Dendritic cell treated with granulocyte-macrophage colony-stimulating factor and Interleukin-4, amounts not matched to agents 40 ng/mL and 50 ng/mL, for 4 days (primary cell): ENCODE measurements at regions not wholly inside any gene's neighbourhood (a gene's known extent, or its start where the extent isn't known, plus 50 kb on each side); places are given as distances from the start of the nearest gene placed in this dataset.

Source experiments
- H3K27ac Mint-ChIP-seq: one replicate; pipeline ENCODE4 v1.8.0; 2022; ENCODE audit warnings: mild to moderate bottlenecking, mixed read lengths
- H3K27me3 Mint-ChIP-seq: one replicate; pipeline ENCODE4 v1.8.0; 2022; ENCODE audit warnings: mild to moderate bottlenecking, mixed read lengths
- H3K36me3 Mint-ChIP-seq: one replicate; pipeline ENCODE4 v1.8.0; 2022; ENCODE audit warnings: low read depth, mixed read lengths
- H3K4me1 Mint-ChIP-seq: one replicate; pipeline ENCODE4 v1.8.0; 2022; ENCODE audit warnings: low read depth, mixed read lengths
- H3K4me3 Mint-ChIP-seq: one replicate; pipeline ENCODE4 v1.8.0; 2022; ENCODE audit warnings: mild to moderate bottlenecking, moderate library complexity, mixed read lengths
- H3K9me3 Mint-ChIP-seq: one replicate; pipeline ENCODE4 v1.8.0; 2022; ENCODE audit warnings: mixed read lengths
- intact Hi-C: fragments of 100-400 bp; cut with micrococcal nuclease; formaldehyde crosslinking; loops from one replicate; pipeline ENCODE4 v1.15.0; 2022

GRCh38 chr13:106143392-106143791 is 392.1 kb downstream of the EFNB2 start:
- no peak overlapping the region for H3K27ac Mint-ChIP-seq
- no peak overlapping the region for H3K4me3 Mint-ChIP-seq
- no peaks in the 10 kb centered on the region for H3K36me3 Mint-ChIP-seq
- intact Hi-C loops = no loop called here
- peaks cover 17% of the 10 kb centered on the region for H3K9me3 Mint-ChIP-seq
- no peaks in the 10 kb centered on the region for H3K4me1 Mint-ChIP-seq
- no peaks in the 10 kb centered on the region for H3K27me3 Mint-ChIP-seq

- Mint-ChIP-seq H3K36me3 (no peaks in the 10 kb centered on the region), H3K4me1 (no peaks in the 10 kb centered on the region), H3K27ac (no peak overlapping the region), H3K27me3 (no peaks in the 10 kb centered on the region), H3K9me3 (peaks cover 1% of the 10 kb centered on the region), H3K4me3 (no peak overlapping the region)
- intact Hi-C loops = no loop called here
Measured at GRCh38 chr13:106140476-106140875, 395.0 kb downstream of the EFNB2 start.

GRCh38 chr13:106139942-106140341 is 395.5 kb downstream of the EFNB2 start:
- intact Hi-C loops = no loop called here
- no peak overlapping the region for H3K27ac Mint-ChIP-seq
- H3K4me3 Mint-ChIP-seq = no peak overlapping the region
- no peaks in the 10 kb centered on the region for H3K27me3 Mint-ChIP-seq
- no peaks in the 10 kb centered on the region for H3K4me1 Mint-ChIP-seq
- no peaks in the 10 kb centered on the region for H3K9me3 Mint-ChIP-seq
- no peaks in the 10 kb centered on the region for H3K36me3 Mint-ChIP-seq

- Mint-ChIP-seq H3K36me3 (no peaks in the 10 kb centered on the region), H3K9me3 (peaks cover 4% of the 10 kb centered on the region), H3K27me3 (no peaks in the 10 kb centered on the region), H3K27ac (no peak overlapping the region), H3K4me1 (no peaks in the 10 kb centered on the region), H3K4me3 (no peak overlapping the region)
- intact Hi-C loops = no loop called here
Measured at GRCh38 chr13:106139377-106139776, 396.1 kb downstream of the EFNB2 start.

- Mint-ChIP-seq H3K27me3 (no peaks in the 10 kb centered on the region), H3K36me3 (no peaks in the 10 kb centered on the region), H3K9me3 (peaks cover 11% of the 10 kb centered on the region), H3K4me1 (no peaks in the 10 kb centered on the region), H3K4me3 (no peak overlapping the region), H3K27ac (no peak overlapping the region)
- intact Hi-C loops = no loop called here
Measured at GRCh38 chr13:106138620-106139019, 396.8 kb downstream of the EFNB2 start.

- Mint-ChIP-seq H3K9me3 (peaks cover 30% of the 10 kb centered on the region), H3K27ac (no peak overlapping the region), H3K4me1 (no peaks in the 10 kb centered on the region), H3K36me3 (no peaks in the 10 kb centered on the region), H3K27me3 (no peaks in the 10 kb centered on the region), H3K4me3 (no peak overlapping the region)
- intact Hi-C loops = no loop called here
Measured at GRCh38 chr13:106133025-106133424, 402.4 kb downstream of the EFNB2 start.

GRCh38 chr13:106132216-106132615 is 403.2 kb downstream of the EFNB2 start:
- no peaks in the 10 kb centered on the region for H3K4me1 Mint-ChIP-seq
- no peak overlapping the region for H3K4me3 Mint-ChIP-seq
- no peaks in the 10 kb centered on the region for H3K27me3 Mint-ChIP-seq
- no peaks in the 10 kb centered on the region for H3K36me3 Mint-ChIP-seq
- intact Hi-C loops = no loop called here
- H3K27ac Mint-ChIP-seq = no peak overlapping the region
- H3K9me3 Mint-ChIP-seq = peaks cover 38% of the 10 kb centered on the region

GRCh38 chr13:106129993-106130392 is 405.5 kb downstream of the EFNB2 start:
- Mint-ChIP-seq H3K4me3 (no peak overlapping the region), H3K27ac (no peak overlapping the region), H3K4me1 (no peaks in the 10 kb centered on the region), H3K9me3 (peaks cover 38% of the 10 kb centered on the region), H3K27me3 (no peaks in the 10 kb centered on the region), H3K36me3 (no peaks in the 10 kb centered on the region)
- intact Hi-C loops = no loop called here

GRCh38 chr13:106129273-106129672 is 406.2 kb downstream of the EFNB2 start:
- H3K36me3 Mint-ChIP-seq = no peaks in the 10 kb centered on the region
- intact Hi-C loops = no loop called here
- H3K4me1 Mint-ChIP-seq = no peaks in the 10 kb centered on the region
- H3K9me3 Mint-ChIP-seq = peaks cover 33% of the 10 kb centered on the region
- no peak overlapping the region for H3K27ac Mint-ChIP-seq
- H3K4me3 Mint-ChIP-seq = no peak overlapping the region
- no peaks in the 10 kb centered on the region for H3K27me3 Mint-ChIP-seq

GRCh38 chr13:106122234-106122633 is 413.2 kb downstream of the EFNB2 start:
- Mint-ChIP-seq H3K9me3 (peaks cover 9% of the 10 kb centered on the region), H3K27me3 (no peaks in the 10 kb centered on the region), H3K36me3 (no peaks in the 10 kb centered on the region), H3K4me3 (no peak overlapping the region), H3K4me1 (no peaks in the 10 kb centered on the region), H3K27ac (no peak overlapping the region)
- intact Hi-C loops = no loop called here

- H3K27me3 Mint-ChIP-seq = no peaks in the 10 kb centered on the region
- no peaks in the 10 kb centered on the region for H3K36me3 Mint-ChIP-seq
- H3K4me3 Mint-ChIP-seq = no peak overlapping the region
- intact Hi-C loops = no loop called here
- H3K4me1 Mint-ChIP-seq = no peaks in the 10 kb centered on the region
- peaks cover 9% of the 10 kb centered on the region for H3K9me3 Mint-ChIP-seq
- no peak overlapping the region for H3K27ac Mint-ChIP-seq
Measured at GRCh38 chr13:106121173-106121754, 414.2 kb downstream of the EFNB2 start.

- H3K4me3 Mint-ChIP-seq = no peak overlapping the region
- no peaks in the 10 kb centered on the region for H3K27me3 Mint-ChIP-seq
- no peaks in the 10 kb centered on the region for H3K36me3 Mint-ChIP-seq
- H3K27ac Mint-ChIP-seq = no peak overlapping the region
- peaks cover 9% of the 10 kb centered on the region for H3K9me3 Mint-ChIP-seq
- intact Hi-C loops = no loop called here
- H3K4me1 Mint-ChIP-seq = no peaks in the 10 kb centered on the region
Measured at GRCh38 chr13:106118996-106119395, 416.5 kb downstream of the EFNB2 start.

- Mint-ChIP-seq H3K36me3 (no peaks in the 10 kb centered on the region), H3K4me3 (no peak overlapping the region), H3K27me3 (no peaks in the 10 kb centered on the region), H3K27ac (no peak overlapping the region), H3K9me3 (peaks cover 9% of the 10 kb centered on the region), H3K4me1 (no peaks in the 10 kb centered on the region)
- intact Hi-C loops = no loop called here
Measured at GRCh38 chr13:106118050-106118449, 417.4 kb downstream of the EFNB2 start.

GRCh38 chr13:106117640-106118039 is 417.8 kb downstream of the EFNB2 start:
- Mint-ChIP-seq H3K4me1 (no peaks in the 10 kb centered on the region), H3K27ac (no peak overlapping the region), H3K27me3 (no peaks in the 10 kb centered on the region), H3K9me3 (peaks cover 9% of the 10 kb centered on the region), H3K36me3 (no peaks in the 10 kb centered on the region), H3K4me3 (no peak overlapping the region)
- intact Hi-C loops = no loop called here

- intact Hi-C loops = no loop called here
- Mint-ChIP-seq H3K9me3 (peaks cover 9% of the 10 kb centered on the region), H3K4me1 (no peaks in the 10 kb centered on the region), H3K36me3 (no peaks in the 10 kb centered on the region), H3K4me3 (no peak overlapping the region), H3K27me3 (no peaks in the 10 kb centered on the region), H3K27ac (no peak overlapping the region)
Measured at GRCh38 chr13:106117035-106117434, 418.4 kb downstream of the EFNB2 start.
